ENCODE measurements at regions not wholly inside any gene's neighbourhood (a gene's known extent, or its start where the extent isn't known, plus 50 kb on each side); places are given as distances from the start of the nearest gene placed in this dataset.

DNA sequence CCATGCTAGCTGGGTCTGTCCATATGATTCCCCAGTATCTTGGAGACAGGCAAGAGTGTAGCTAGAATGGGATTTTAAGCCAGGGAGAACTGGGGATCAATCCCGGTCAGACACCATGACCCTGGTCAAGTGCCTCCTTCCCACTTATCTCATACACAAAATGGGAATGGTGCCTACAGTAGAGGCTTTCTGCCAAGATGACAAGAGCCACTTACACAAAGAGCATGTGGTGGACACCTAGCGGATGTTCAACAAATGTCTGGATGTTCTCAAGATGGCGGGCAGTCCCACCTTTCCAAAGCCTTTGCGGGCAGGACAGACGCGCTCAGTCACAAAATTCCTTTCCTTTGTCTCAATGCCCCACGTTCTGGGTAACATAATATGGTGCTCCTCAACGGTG lies 57.3 kb downstream of the MAF start:
- Histone ChIP-seq H3K4me2 (ENCODE audit: low read length) (no peak overlapping the region), H3K36me3 (ENCODE audit: control insufficient read depth, insufficient read depth, low read length) (no peaks in the 10 kb centered on the region), H3K27ac (no peak overlapping the region)

DNA sequence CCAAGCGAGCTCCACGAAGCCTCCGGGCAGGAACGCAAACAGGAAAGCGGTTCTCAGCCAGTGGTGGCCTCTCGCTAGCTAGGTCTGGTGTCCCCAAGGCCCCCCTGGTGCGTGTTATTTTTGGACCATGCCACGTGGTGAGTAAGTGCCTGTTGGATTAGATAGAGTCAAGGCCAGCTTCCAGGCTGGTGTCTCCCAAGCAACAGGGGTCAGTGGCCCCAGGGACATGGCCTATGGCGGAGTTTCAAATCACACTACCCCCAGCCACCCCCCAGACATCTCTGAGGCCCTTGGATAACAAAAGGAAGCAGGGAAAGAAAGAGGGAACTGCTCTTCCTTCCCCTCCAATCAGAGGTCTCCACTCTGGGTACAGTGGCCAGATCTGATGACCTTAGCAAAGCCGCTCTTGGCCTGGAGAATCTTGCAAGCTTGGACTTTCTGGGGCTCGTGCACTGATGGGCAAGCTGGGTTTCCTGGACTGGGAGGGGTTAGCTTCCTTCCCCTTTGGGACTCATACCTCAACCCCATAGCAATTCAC lies 58.2 kb downstream of the MAF start:
- H3K36me3 ChIP-seq (ENCODE audit: control insufficient read depth, insufficient read depth, low read length), result no peaks in the 10 kb centered on the region
- H3K27ac ChIP-seq, result no peak overlapping the region
- no peak overlapping the region for H2AFZ ChIP-seq
- H3K79me2 ChIP-seq, result no peaks in the 10 kb centered on the region
- H3K9me3 ChIP-seq (ENCODE audit: control insufficient read depth, low read length), result no peaks in the 10 kb centered on the region
- H3K9ac ChIP-seq, result no peak overlapping the region
- H3K4me2 ChIP-seq (ENCODE audit: low read length), result no peak overlapping the region
- H3K27me3 ChIP-seq (ENCODE audit: control insufficient read depth, insufficient read depth, low read length), result no peaks in the 10 kb centered on the region
- TF ChIP-seq, protein P1, sequence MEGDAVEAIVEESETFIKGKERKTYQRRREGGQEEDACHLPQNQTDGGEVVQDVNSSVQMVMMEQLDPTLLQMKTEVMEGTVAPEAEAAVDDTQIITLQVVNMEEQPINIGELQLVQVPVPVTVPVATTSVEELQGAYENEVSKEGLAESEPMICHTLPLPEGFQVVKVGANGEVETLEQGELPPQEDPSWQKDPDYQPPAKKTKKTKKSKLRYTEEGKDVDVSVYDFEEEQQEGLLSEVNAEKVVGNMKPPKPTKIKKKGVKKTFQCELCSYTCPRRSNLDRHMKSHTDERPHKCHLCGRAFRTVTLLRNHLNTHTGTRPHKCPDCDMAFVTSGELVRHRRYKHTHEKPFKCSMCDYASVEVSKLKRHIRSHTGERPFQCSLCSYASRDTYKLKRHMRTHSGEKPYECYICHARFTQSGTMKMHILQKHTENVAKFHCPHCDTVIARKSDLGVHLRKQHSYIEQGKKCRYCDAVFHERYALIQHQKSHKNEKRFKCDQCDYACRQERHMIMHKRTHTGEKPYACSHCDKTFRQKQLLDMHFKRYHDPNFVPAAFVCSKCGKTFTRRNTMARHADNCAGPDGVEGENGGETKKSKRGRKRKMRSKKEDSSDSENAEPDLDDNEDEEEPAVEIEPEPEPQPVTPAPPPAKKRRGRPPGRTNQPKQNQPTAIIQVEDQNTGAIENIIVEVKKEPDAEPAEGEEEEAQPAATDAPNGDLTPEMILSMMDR (IDR thresholded peaks at IDR 0.05), result no peak
- no peak overlapping the region for H3K4me3 ChIP-seq (ENCODE audit: low read depth, low read length)
- H3K4me1 ChIP-seq, result no peaks in the 10 kb centered on the region

More for the DNA sequence above, 57.3 kb downstream of the MAF start:
- no peaks in the 10 kb centered on the region for H3K79me2 ChIP-seq
- H3K4me1 ChIP-seq, result no peaks in the 10 kb centered on the region
- H3K9me3 ChIP-seq (ENCODE audit: control insufficient read depth, low read length), result no peaks in the 10 kb centered on the region
- no peaks in the 10 kb centered on the region for H3K27me3 ChIP-seq (ENCODE audit: control insufficient read depth, insufficient read depth, low read length)
- H3K4me3 ChIP-seq (ENCODE audit: low read depth, low read length), result no peak overlapping the region
- H2AFZ ChIP-seq, result no peak overlapping the region
- no peak overlapping the region for H3K9ac ChIP-seq
- TF ChIP-seq, protein P1 (IDR thresholded peaks at IDR 0.05), result no peak

DNA sequence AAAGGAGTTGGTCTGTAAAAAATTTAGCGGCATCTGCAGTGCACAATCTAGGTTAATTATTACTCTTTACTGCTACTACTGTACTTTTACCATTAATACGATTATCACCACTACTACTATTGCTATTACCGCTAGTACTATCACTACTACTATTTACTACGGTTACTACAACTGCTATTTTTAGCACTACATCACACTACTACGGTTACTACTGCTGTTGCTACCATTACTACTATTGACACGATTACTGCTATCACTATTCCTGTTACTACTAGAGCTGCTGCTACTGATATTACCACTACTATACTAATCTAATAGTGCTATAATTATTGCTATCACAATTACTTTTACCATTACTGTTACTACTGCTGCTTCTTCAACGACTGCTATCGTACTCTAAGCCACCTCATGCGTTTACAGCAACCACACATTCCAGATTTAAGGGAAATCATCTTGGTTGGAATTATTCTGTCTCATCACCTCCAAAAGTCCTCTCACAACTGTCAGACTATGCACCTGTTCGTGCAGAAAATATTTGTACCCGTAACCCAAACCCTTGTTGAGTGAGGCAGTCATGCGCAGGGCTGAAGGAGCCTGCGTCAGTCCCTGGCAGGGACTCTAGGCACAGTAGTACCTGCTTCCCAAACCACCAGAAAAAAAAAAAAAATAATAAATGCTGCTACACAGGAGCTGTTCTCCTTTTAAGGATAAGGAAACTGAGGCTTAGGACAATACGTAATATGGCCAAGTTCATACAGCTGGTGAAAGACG lies 59.5 kb downstream of the MAF start:
- no peak overlapping the region for H3K9ac ChIP-seq
- H3K9me3 ChIP-seq (ENCODE audit: control insufficient read depth, low read length), result no peaks in the 10 kb centered on the region
- H3K4me3 ChIP-seq (ENCODE audit: low read depth, low read length), result no peak overlapping the region
- no peaks in the 10 kb centered on the region for H3K36me3 ChIP-seq (ENCODE audit: control insufficient read depth, insufficient read depth, low read length)
- no peaks in the 10 kb centered on the region for H3K27me3 ChIP-seq (ENCODE audit: control insufficient read depth, insufficient read depth, low read length)
- no peaks in the 10 kb centered on the region for H3K79me2 ChIP-seq
- H2AFZ ChIP-seq, result no peak overlapping the region
- no peaks in the 10 kb centered on the region for H3K4me1 ChIP-seq
- TF ChIP-seq, protein P1 (IDR thresholded peaks at IDR 0.05), result no peak
- H3K4me2 ChIP-seq (ENCODE audit: low read length), result no peak overlapping the region
- no peak overlapping the region for H3K27ac ChIP-seq

DNA sequence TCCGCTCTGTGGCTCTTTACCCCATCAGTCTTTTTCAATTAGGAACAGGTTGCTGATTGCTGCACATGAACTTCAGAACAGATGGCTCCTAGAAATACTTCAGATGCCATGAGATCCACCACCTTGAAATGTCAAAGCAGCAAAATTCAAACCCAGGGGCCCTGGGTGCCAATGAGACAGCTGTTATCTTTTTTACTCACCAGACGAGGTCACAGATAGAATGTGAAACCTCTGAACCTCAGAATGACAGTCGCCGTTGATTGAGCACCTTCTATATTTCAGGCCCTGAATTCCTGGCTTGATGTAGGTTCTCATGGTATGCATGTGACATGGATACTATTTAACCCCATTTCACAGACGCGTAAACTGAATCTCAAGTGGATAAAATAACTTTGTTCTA lies 63.0 kb downstream of the MAF start:
- TF ChIP-seq, protein P1 (IDR thresholded peaks at IDR 0.05), result no peak
- Histone ChIP-seq H3K9me3 (ENCODE audit: control insufficient read depth, low read length) (no peaks in the 10 kb centered on the region), H3K27ac (no peak overlapping the region)

DNA sequence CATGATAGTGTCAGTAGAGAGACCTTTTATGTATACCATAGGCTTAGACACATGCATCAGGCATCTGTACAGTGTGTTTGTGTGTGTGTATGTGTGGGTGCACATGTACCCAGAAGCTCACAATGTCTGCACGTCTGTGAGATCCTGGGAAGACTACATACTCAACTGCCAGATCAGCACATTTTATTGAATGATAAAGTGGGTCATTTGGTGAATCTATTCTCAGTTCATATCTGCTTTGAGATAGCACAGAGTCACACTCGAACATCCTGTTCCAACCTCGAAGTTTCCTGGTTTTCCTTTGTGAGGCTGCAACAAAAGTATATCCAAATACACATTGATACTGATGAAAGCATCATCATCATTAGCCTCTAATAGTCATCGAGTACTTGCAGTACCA lies 63.6 kb downstream of the MAF start:
- no peaks in the 10 kb centered on the region for H3K27me3 ChIP-seq (ENCODE audit: control insufficient read depth, insufficient read depth, low read length)
- H2AFZ ChIP-seq, result no peak overlapping the region
- H3K79me2 ChIP-seq, result no peaks in the 10 kb centered on the region
- H3K4me2 ChIP-seq (ENCODE audit: low read length), result no peak overlapping the region
- TF ChIP-seq, protein P1 (IDR thresholded peaks at IDR 0.05), result no peak
- H3K27ac ChIP-seq, result no peak overlapping the region
- H3K4me3 ChIP-seq (ENCODE audit: low read depth, low read length), result no peak overlapping the region
- no peaks in the 10 kb centered on the region for H3K9me3 ChIP-seq (ENCODE audit: control insufficient read depth, low read length)
- peaks cover 3% of the 10 kb centered on the region for H3K4me1 ChIP-seq
- H3K36me3 ChIP-seq (ENCODE audit: control insufficient read depth, insufficient read depth, low read length), result no peaks in the 10 kb centered on the region
- no peak overlapping the region for H3K9ac ChIP-seq

More for the DNA sequence above, 63.0 kb downstream of the MAF start:
- H3K4me3 ChIP-seq (ENCODE audit: low read depth, low read length), result no peak overlapping the region
- H3K36me3 ChIP-seq (ENCODE audit: control insufficient read depth, insufficient read depth, low read length), result no peaks in the 10 kb centered on the region
- no peak overlapping the region for H3K9ac ChIP-seq
- peaks cover 3% of the 10 kb centered on the region for H3K4me1 ChIP-seq
- no peak overlapping the region for H2AFZ ChIP-seq
- H3K79me2 ChIP-seq, result no peaks in the 10 kb centered on the region
- H3K27me3 ChIP-seq (ENCODE audit: control insufficient read depth, insufficient read depth, low read length), result no peaks in the 10 kb centered on the region
- H3K4me2 ChIP-seq (ENCODE audit: low read length), result no peak overlapping the region
